GM19328 (cell line): ENCODE measurements at regions not wholly inside any gene's neighbourhood (a gene's known extent, or its start where the extent isn't known, plus 50 kb on each side); places are given as distances from the start of the nearest gene placed in this dataset.
"Not testable (repeated sequence)": the region's sequence is repeated elsewhere in the genome, so short reads cannot be mapped to it uniquely, and the experiment has no call there.

Experiments used
- ATAC-seq: cut with Tn5 transposase; IDR thresholded peaks from one replicate; pipeline ENCODE4 v1.9.1; 2021; ENCODE audit warnings: mild to moderate bottlenecking, moderate library complexity; ENCODE audit not compliant: unreplicated experiment

DNA sequence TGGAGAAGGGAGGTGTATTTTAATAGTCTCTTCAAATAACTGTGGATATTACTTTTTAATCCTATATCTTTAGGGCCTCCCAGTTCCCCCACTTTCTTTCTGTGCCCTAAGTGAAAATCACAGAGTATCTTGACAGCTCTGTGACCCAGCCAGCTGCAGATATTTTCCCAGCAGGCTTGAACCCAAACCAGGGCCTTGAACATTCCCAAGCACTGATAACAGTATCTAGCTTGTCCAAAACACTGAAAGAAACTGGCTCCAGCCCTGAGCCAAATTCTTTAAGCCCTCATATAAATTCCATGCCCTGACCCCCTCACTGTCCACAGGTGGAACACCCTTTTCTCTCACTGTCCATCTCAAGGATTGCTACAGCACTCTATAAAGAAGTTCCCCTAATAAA, 388.1 kb upstream of the CHAC2 start:
- ATAC-seq = no peak

DNA sequence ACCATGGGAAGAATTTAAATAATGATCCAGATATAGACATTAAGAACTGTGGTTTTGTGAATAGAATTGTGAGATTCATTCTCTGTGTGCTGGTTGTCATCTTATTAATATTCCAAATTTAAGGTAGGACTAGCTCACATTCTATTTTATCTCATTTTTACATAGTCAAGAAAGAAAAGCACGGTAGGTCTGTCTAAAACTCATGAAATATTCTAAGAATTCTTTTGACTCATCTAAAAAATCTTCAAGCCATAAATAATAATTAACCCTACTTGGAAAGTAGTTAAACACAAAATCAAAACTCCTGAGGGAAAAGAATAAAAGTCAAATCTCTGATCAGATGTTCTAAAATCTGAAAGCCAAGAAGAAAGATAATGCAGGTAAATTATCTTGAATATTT, 388.8 kb upstream of the CHAC2 start:
- ATAC-seq = no peak

DNA sequence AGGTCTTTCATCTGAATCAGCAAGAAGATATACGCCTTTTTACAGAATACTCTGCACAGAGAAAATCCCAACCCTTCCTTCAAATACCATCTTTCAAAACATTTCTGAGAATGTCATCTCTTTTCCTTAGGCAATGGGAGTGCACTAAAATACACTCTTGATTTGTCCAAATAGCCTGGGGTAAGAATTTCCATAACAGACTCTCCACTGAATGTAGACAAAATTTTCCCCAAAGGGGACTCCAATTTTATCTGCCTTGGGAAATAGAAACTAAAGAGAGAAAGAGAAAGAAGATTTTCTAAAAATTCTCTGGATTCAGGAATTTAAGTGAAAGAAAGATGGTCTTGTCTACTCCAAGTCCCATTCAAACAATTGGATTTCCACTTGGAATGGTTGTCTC, 394.5 kb upstream of the CHAC2 start:
- ATAC-seq = no peak

DNA sequence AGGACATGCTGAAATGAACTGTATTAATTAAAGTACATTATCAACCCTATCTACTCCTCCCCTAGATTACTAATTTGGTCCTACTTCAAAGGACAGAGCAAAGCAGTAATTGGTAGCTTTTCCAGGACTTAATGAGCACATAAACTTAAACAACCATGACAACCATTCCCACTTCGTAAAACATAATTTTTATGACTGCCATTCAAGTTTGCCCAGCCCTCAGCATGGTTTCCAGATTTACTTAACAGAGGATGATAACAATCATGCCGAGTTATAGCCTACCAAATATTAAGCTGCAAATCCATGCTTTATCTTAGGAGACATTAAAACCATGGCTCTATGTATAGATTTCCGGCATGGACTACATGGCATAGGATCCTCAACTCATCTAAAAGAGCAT, 401.1 kb upstream of the CHAC2 start:
- ATAC-seq = no peak

DNA sequence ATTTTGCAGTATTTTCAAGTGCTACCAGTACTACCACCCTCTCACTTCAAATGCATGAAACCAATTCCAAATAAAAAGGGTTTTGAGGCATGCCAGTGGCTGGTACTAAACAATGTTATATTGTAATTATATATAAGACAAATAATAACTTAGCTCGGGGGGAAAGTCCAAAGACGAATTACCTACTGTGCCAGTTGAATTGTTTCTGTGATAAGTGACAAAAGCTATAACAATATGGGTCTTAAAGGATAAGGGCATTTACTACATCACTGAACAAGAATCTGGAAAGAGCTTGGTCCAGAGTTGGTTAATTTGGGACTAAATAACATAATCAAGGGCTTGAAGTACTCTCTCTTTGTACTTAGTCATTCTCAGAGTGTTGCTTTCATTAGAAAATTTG, 404.7 kb upstream of the CHAC2 start:
- no peak for ATAC-seq

DNA sequence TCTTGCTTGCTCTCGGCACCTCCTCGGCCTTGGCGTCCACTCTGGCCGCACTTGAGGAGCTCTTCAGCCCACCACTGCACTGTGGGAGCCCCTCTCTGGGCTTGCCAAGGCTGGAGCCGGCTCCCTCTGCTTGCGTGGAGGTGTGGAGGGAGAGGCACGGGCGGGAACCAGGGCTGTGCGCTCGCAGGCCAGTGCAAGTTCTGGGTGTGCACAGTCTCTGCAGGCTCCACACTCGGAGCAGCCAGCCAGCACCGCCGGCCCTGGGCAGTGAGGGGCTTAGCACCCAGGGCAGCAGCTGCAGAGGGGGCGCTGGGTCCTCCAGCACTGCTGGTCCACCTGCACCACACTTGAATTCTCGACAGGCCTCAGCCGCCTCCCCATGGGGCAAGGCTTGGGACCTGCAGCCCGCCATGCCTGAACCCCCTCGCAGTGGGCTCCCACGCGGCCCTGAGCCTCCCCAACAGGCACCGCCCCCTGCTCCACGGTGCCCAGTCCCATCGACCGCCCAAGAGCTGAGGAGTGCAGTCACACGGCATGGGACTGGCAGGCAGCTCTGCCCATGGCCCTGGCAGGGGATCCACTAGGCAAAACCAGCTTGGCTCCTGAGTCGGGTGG, 411.2 kb upstream of the CHAC2 start:
- no peak for ATAC-seq

DNA sequence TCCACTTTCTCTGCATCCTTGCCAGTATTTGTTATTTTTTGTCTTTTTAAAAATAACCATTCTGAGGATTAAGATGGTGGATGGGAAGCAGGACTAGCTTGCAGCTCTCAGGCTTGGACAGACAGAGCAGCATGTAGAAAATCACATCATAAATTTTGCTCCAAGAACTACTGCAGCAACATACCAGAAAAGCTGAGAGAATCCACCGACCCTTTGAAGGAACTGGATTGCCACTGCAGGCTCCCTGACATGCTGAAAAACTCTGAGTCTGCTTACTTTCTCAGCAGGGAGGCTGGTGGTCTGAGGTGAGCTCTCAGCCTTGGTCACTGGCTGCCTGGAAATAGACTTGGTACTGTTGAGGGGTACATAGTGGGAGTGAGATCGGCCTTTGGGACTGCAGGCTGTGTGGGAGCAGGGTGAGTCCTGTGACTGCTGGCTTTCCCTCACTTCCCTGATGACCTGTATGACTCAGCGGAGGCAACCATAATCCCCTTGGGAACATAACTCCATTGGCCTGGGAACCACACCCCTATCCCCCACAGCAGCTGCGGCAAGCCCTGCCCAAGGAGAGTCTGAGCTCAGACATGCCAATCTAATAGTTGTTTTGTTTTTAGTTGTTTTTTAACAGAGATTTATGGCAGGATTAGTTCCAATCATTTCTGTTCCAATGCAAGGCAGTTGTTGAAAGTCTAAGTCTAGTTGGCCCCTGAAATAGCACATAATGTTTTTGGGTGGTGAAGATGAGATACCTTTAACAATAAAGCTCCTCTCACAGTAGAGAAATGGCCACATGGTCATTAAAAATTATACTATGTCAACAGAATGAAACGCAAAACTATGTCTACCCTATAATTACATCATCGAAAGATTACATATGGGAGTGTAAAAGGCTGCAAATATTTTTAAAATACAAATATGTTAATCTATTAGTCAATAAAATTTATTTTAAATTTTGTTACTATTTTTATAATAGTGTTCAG, 414.2 kb upstream of the CHAC2 start:
- no peak for ATAC-seq

DNA sequence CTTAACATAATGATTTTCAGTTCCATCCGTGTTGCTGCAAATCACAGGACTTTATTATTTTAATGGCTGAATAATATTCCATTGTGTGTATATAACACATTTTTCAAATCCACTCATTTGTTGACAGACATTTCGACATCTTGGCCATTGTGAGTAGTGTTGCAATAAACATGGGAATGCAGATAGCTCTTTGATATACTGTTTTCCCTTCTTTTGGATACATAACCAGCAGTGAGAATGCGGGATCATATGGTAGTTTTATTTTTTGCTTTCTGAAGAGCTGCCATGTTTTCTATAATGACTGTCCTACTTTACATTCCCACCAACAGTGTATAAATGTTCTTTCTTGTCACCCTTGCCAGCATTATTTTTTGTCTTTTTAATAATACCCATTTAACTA, 420.3 kb upstream of the CHAC2 start:
- ATAC-seq = no peak

DNA sequence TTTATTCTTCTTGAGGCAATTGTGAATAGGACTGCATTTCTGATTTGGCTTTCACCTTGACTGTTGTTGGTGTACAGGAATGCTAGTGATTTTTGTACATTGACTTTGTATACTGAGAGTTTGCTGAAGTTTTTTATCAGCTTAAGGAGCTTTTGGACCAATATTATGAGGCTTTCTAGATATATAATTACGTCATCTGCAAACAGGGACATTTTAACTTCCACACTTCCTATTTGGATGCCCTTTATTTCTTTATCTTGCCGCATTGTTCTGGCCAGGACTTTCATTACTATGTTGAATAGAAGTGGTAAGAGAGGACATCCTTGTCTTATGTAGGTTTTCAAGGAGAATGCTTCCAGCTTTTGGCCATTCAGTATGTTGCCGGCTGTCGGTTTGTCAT, 425.4 kb upstream of the CHAC2 start:
- no peak for ATAC-seq

DNA sequence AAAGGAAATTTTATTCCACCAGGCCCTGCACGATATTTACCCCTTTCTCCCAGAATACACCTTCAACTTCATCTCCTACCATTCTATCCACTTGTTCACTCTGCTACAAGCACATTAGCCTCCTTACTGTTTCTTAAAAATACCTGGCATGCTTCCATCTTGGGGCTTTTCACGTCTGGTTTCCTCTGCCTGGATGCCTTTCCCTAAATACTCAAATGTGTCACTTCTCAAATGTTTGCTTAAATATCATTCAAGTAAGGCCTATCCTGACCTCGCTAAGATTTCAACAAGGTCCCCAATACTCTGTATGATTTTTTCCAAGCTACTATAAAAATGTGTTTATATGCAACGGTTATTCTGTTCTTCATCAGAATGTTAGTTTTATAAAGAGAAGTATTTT, 433.0 kb upstream of the CHAC2 start:
- ATAC-seq = no peak

DNA sequence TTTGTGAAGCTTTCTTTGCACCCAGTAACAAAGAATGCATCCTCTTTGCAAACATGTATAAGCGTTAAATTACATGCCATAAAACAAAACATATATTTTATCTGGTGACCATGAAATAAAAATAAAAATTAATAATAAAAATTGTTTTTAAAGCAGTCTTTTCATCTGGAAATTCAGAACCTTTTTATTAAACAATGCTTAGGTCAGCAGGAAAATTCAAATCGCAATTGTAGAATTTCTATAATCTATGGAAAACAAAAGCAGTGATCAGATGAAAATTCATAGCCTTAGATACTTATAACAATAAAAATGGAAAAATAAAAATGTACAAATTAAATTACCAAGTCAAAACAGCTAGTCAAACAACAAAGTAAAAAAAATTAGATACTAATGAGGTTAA, 435.9 kb upstream of the CHAC2 start:
- no peak for ATAC-seq

DNA sequence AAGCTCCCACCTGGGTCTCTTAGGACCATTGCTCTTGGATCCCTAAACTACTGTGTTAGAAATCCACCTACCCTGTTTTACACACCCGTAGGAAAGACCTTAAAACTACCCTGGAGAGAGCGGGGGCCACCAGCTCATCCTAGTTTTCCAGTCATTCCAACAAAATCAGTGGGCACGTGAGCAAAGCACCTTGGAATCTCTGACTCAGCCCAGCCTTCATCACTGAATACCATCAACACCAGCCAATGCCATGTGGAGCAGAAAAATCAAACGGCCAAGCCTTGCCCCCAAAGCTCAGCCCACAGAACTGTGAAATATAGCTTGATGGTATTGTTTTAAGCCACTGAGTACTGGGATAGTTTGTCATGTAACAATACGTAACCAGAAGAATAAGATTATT, 449.7 kb upstream of the CHAC2 start:
- ATAC-seq = no peak

DNA sequence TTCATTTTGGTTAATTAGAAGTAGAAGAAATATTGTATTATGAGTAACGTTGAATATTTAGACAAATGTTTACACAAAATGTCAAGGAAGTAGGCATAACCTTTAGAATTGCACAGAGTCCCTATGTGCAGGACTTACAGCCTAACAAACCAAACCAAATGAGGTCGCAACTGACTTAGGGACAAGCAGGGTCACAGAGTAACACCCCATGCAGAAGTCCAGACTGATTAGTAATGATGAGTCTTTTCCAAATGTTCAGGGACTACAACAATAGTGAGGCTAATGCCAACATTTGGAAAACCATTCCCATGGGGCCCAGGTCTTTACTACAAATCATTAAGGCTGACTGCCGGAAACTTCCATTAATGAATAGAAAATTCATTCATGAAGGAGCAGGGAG, 452.5 kb upstream of the CHAC2 start:
- ATAC-seq = no peak

DNA sequence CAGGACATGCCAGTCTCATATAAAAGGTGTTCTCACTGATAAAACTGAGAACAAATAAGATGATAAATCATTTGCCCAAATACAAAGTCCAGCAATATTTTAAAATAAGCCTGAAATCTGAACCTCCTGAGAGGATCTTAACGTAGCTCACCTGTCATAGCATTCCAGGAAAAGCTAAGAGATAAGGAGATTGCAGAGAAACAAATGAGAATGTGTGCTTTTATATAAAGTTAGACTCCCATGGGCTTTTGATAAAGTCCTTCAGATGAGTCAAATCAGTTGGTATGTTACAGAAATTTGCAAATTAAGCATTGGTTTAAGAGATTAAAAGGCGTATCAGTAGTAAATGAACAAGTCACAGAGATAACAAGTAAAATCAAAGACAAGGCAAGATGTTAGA, 452.9 kb upstream of the CHAC2 start:
- no peak for ATAC-seq

DNA sequence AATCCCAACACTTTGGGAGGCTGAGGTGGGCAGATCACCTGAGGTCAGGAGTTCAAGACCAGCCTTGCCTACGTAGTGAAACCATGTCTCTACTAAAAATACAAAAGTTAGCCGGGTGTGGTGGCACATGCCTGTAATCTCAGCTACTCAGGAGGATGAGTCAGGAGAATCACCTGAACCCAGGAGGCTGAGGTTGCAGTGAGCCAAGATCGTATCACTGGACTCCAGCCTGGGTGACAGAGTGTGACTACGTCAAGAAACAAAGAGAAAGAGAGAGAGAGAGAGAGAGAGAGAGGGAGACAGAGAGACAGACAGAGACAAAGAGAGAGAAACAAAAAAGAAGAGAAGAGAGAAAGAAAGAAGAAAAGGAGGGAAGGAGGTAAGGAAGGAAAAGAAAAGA, 454.0 kb upstream of the CHAC2 start:
- not testable (repeated sequence) for ATAC-seq

DNA sequence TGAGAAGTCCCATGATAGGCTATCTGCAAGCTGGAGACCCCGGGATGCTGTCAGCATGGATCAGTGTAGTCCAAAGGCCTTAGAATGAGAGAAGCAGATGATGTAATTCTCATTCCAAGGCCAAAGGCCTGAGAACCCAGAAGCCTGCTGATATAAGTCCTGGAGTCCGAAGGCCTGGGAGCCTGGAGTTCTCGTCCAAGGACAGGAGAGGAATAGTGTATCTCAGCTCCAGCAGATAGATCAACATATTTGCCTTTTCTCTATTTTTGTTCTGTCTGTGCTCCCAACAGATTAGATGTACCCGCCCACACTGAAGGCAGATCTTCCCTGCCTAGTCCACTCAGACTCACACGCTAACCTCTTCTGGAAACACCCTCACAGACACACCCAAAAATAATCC, 454.9 kb upstream of the CHAC2 start:
- ATAC-seq = no peak

DNA sequence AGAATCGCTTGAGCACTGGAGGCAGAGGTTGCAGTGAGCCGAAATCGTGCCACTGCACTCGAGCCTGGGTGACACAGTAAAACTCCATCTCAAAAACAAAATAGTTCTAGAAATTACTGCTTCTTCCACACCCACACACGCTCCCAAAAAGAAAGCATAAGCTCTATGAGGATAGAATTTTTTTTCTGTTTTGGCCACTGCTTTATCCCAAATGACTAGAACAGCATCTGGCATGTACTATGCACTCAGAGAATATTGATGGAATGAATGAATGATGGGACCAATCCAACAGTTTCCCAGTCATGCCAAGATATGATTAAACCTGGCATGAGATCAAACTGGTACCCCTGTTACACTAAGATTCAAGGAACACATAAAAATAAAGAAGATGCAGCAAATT, 455.4 kb upstream of the CHAC2 start:
- ATAC-seq = no peak

DNA sequence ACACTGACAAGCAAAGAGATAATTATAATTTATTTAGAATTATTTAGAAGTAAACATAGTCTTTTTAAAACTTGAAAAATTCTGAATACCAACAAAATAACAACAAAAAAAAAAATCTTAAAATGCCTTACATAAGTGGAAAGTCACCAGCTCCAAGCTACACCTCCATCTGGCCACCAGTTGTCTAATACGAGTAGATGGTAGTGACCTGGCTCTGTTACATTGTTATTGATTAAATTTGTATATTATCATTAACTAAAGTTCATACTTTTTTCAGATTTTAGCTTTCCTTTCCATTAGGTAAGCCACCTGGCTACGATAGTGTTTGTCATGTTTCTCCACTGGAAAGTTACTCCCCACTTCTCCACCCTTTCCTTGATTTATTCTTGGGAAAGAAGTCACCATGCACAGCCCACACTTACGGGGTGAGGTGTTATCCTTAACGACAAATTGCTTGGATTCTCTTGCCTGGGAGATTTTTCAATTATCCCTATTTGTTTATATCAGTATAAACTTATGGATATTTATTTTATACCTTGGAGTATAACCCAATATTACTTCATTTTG, 464.5 kb upstream of the CHAC2 start:
- no peak for ATAC-seq

DNA sequence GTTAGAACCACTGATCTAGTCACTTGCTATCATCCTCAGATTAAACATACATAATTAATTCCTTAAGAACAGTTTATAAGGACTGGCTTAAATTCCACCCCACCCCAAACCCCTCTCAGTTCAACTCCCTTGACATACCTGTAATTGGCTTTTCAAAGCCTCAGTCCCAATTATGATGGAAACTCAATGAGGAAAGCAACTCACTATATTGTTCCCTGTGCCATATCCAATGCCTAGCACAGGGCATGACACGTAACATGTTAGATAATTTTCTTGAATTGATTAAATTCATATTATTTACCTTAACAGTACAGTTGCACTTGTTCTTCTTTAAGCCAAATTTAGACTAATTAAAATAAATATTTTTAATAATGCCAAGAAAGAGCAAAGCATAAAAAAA, 465.1 kb upstream of the CHAC2 start:
- no peak for ATAC-seq

DNA sequence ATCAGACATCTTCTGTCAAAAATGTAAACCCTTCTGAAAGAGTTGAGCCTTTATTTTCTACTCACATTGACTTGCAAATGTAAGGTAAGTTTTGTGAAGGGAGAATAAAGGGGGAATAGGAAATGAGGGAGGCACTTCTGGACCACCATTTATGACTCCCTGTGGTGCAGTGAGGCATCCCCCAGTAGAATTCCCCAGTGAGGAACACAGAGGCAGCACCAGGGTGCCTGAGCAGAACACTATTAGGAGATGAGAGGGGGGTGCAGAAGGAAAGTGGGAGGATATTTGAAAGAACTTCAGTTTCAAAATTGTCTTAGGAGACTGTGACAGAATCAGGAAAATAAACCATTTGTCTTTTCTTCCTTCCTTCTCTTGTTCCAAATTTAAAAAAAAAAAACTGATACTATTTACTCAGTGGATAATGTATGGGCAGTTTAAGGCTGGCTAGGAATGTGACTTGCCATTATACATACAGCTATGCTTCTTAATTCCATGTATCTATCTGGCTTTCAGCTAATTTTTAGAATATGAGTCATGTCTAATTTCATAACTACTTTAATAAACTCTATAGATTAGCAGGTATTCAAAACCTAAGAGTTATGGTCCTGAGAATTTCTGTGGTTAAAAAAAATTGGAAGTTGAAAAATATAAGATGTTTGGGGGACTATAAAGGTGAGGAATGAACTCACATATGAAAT, 478.1 kb upstream of the CHAC2 start:
- ATAC-seq = no peak

DNA sequence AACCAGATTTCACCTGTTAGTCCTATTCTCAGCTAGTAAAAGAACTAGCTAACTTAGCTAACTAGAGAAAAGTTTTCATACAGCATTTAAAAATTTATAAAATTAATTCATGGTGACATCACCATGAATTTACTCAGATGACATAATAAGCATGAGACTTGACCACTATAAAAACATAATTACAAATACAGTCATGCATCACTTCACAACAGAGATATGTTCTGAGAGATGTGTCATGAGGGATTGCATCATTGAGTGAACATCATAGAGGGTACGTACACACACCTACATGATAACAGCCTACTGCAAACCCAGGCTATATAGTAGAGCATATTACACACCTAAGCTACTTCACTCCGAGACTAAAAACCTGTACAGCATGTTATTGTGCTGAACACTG, 481.3 kb upstream of the CHAC2 start:
- no peak for ATAC-seq

DNA sequence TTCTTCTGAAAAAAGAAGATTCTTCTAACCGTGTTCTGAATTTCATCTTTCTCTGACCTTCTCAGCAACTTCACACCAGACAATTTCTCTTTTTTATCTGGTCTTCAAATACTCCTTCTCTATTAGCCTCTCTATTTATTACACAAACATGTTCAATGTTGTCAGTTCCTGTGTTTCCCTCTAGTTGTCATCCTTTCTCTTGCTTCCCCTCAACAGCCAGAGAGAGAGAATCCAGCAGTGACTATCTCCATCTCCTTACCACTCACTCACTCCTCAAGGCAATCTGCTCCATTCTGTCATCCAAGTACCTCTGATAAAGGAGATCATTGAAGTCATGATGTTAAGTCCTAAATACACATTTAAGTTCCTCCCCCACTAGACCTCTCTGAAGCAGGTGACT, 491.9 kb upstream of the CHAC2 start:
- ATAC-seq = no peak
